GM20000 (cell line): ENCODE measurements at regions not wholly inside any gene's neighbourhood (a gene's known extent, or its start where the extent isn't known, plus 50 kb on each side); places are given as distances from the start of the nearest gene placed in this dataset.

Experiments used
- DNase-seq: peaks from one replicate; pipeline ENCODE4 v3.0.0; 2012; ENCODE audit warnings: low spot score
- TF ChIP-seq, protein P1 (sequence below): IDR thresholded peaks from 2 replicates; pipeline ENCODE4 v1.5.1; 2012; ENCODE audit warnings: mild to moderate bottlenecking, control low read depth; ENCODE audit errors: extremely low read depth, missing control alignments

DNA sequence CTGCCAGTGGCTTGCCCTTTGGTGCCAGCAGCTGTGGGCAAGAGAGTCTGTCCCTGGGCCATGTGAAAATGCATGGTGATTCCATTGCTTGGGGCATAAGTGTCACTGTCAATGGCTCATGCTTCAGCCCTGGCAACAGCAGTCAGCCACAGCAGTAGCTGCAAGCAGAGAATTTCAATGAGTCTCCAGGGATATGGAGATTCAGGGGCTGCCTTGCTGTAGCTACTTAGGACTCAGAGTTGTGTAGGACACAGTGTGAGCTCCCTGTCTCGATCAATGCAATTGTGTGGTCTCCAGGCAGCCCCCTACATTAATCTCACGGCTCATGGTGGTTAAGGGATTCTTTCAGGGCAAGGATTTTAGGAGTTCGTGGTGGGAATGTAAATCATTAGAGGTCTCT, 126.3 kb upstream of the STARD3NL start:
- DNase-seq = no peak
- TF ChIP-seq, protein P1, sequence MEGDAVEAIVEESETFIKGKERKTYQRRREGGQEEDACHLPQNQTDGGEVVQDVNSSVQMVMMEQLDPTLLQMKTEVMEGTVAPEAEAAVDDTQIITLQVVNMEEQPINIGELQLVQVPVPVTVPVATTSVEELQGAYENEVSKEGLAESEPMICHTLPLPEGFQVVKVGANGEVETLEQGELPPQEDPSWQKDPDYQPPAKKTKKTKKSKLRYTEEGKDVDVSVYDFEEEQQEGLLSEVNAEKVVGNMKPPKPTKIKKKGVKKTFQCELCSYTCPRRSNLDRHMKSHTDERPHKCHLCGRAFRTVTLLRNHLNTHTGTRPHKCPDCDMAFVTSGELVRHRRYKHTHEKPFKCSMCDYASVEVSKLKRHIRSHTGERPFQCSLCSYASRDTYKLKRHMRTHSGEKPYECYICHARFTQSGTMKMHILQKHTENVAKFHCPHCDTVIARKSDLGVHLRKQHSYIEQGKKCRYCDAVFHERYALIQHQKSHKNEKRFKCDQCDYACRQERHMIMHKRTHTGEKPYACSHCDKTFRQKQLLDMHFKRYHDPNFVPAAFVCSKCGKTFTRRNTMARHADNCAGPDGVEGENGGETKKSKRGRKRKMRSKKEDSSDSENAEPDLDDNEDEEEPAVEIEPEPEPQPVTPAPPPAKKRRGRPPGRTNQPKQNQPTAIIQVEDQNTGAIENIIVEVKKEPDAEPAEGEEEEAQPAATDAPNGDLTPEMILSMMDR = no peak

- TF ChIP-seq, protein P1 = no peak
- DNase-seq = no peak
Observed at GRCh38 chr7:38052786-38053185, 125.3 kb upstream of the STARD3NL start.

DNA sequence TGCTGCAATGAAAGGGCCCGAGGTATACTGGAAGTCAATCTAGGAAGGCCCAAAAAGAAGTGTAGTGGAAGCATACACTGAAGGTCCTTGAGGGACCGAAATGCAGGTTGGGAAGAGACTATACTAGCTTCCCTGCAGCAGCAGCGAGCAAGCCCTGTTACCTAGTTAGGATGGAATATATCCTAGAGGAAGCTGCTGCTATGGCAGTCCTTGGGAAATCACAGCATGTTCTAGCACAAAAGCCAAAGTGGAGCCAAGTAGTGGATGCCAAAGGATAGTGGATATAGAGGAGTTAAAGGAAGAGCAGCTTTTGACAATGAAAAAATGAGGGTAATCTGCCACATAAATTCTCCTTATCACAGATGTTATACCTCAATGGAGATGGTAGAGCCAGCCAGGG, 123.8 kb upstream of the STARD3NL start:
- DNase-seq = no peak
- TF ChIP-seq, protein P1 = no peak

DNA sequence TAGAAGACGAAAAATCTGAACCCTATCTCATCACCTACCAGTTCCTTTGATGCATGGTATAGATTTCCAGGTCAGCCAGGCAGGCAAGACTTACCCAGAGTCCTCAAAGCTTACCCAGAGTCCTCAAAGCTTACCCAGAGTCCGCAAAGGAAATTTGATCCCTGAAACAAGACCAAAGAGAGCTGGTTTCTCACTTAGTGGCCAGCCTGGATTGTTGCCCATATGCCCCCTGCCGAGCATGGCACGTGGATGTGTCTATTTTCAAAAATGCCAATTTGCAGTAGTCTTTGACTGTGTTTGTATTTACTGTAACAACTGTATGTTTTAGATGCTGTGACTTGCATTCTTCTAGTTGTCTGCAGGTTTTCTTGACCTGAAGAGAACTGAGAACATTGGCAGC, 120.2 kb upstream of the STARD3NL start:
- TF ChIP-seq, protein P1 = no peak
- DNase-seq = no peak

DNA sequence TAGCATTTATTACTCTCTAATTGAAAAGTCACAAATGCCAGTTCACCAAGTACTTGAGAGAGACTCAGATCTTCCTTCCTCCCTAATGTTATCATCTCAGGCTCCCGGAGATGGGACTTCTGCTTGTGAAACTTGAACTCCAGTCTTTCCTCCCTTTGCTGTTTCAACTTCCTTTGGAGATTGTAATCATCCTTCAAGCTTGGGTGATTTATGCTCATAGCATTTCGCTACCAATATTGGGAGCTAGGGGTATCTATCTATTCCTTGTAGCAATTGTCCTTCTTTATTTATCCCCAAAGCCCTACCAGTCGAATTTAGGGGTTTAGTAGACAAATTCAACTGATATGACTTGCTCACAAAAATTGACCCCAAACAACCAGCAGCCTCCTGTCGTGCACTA, 117.9 kb upstream of the STARD3NL start:
- TF ChIP-seq, protein P1 = no peak

DNA sequence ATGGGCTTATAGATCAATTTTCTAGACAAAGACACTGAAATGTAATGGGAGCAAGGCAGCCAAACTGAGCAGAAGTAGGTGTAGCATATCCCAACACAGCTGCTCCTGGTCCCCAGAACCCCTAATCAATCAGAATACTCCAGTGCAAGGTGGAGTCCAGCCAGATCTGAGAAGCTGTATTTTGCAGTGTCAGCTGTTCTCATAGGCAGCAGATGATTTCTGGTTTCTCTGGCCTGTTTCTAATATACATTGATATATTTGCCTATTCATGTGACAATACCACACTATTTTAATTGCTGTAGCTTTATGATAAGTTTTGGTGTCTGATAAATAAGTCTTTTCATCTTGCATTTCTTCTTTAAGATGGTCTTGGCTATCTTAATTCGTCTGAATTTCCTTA, 117.4 kb upstream of the STARD3NL start:
- TF ChIP-seq, protein P1 = no peak
- DNase-seq = no peak

More for the DNA sequence above, 117.9 kb upstream of the STARD3NL start:
- no peak for DNase-seq

- TF ChIP-seq, protein P1 = no peak
- DNase-seq = no peak
Observed at GRCh38 chr7:38066391-38066790, 111.7 kb upstream of the STARD3NL start.
